Stimulated activated effector memory CD8-positive, alpha-beta T cell treated with anti-CD3 and anti-CD28 coated beads, Interleukin-12 subunit alpha, Interleukin-12 subunit beta, amount 100 ng/mL, for 72 hours (primary cell): ENCODE measurements at regions not wholly inside any gene's neighbourhood (a gene's known extent, or its start where the extent isn't known, plus 50 kb on each side); places are given as distances from the start of the nearest gene placed in this dataset.
A peak's percentile ranks its signal among the peaks of the same experiment; 100 is the strongest.
"Not testable (repeated sequence)": the region's sequence is repeated elsewhere in the genome, so short reads cannot be mapped to it uniquely, and the experiment has no call there.

ENCODE experiments used
- ATAC-seq: fragments of 150-1000 bp; cut with Tn5 transposase; 2 replicates; pipeline ENCODE4 v1.10.0; 2021
- DNase-seq, 2 donors: peaks; one replicate each; pipeline ENCODE4 v3.0.0; 2021 to 2022; ENCODE audit warnings: low spot score in 2 of 2
- H3K27ac Mint-ChIP-seq: one replicate; pipeline ENCODE4 v1.8.0; 2022; ENCODE audit warnings: mild to moderate bottlenecking, mixed read lengths
- H3K36me3 Mint-ChIP-seq: one replicate; pipeline ENCODE4 v1.8.0; 2022; ENCODE audit warnings: mild to moderate bottlenecking, mixed read lengths
- H3K4me1 Mint-ChIP-seq: one replicate; pipeline ENCODE4 v1.8.0; 2022; ENCODE audit warnings: mixed read lengths
- H3K4me3 Mint-ChIP-seq: one replicate; pipeline ENCODE4 v1.8.0; 2022; ENCODE audit warnings: mild to moderate bottlenecking, mixed read lengths
- H3K9me3 Mint-ChIP-seq: one replicate; pipeline ENCODE4 v1.8.0; 2022; ENCODE audit warnings: mixed read lengths

DNA sequence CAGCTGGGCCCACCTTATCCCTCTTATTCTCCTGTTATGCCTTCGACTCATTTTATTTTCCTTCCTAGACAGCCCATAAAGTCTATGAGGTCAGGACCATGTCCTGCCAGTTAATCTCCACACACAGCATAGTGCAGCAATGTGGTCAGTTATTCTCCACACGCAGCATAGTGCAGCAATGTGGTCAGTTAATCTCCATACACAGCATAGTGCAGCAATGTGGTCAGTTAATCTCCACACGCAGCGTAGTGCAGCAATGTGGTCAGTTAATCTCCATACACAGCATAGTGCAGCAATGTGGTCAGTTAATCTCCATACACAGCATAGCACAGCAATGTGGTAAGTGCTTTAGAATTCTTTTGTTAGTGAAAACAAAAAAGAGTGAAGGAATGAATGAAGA, 77.8 kb downstream of the TEX36 start:
- Mint-ChIP-seq H3K4me1 (no peaks in the 10 kb centered on the region), H3K27ac (no peak overlapping the region), H3K9me3 (no peaks in the 10 kb centered on the region), H3K36me3 (no peaks in the 10 kb centered on the region), H3K4me3 (no peak overlapping the region)
- DNase-seq: no peak
- no peak for ATAC-seq

DNA sequence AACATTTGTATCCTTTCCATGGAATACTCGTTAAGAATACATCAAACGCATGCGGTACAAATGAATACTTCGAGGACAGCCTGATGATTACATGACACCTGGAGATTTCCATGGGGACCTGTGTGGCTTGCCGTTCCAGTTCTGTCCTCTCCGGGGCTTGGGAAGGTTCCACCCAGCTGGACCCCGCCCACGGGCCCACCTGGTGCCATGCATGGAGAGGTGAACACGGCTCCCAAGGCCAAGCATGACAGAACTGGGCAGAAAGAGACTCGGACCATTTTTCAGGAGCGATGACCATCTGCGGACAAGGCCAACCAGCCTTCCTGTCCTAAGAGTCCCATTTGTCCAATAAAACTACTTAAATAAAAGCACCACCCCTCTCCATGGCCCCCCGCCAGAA, 80.1 kb downstream of the TEX36 start:
- H3K9me3 Mint-ChIP-seq: no peaks in the 10 kb centered on the region
- H3K27ac Mint-ChIP-seq: no peak overlapping the region
- ATAC-seq (no peak), DNase-seq (no peak)
- H3K36me3 Mint-ChIP-seq: no peaks in the 10 kb centered on the region
- no peaks in the 10 kb centered on the region for H3K4me1 Mint-ChIP-seq
- no peak overlapping the region for H3K4me3 Mint-ChIP-seq

DNA sequence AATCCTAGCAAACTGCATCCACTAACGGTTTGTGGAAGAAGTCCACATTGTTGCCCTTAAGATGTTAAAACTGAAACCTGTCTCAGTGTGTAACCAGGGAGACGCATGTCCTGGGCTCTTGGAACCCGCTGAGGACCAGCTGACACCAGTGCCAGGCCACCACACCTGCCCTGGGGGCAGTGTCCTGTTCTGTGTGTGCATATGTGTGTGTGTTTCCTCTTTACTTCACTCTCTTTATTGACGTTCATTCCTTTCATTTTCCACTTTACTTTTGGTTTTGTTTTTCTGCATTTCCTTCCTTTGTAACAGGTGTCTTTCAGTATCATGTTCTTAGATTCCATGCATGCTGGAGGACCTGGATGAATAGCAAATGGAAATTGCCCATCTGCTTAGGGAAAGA, 83.8 kb downstream of the TEX36 start:
- no peak for ATAC-seq
- Mint-ChIP-seq H3K4me3 (no peak overlapping the region), H3K36me3 (no peaks in the 10 kb centered on the region), H3K9me3 (peaks cover 9% of the 10 kb centered on the region), H3K27ac (no peak overlapping the region), H3K4me1 (no peaks in the 10 kb centered on the region)
- no peak for DNase-seq

DNA sequence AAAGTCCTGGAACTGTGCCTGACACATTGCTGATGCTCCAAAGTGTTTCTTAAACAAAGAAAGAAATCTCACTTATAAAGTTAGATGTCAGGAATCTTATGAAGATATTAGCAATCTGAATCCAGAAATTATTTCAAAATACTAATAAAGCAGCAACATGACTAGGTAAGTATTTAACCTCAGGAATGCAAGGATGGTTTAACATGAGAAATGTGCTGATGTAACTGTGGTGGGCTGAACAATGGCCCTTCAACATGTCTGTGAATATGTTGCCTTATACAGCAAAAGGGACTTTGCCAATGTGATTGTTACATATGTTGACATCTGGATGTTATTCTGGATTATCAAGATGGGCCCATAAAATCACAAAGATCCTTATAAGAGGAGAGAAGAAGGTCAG, 87.1 kb downstream of the TEX36 start:
- H3K4me1 Mint-ChIP-seq: no peaks in the 10 kb centered on the region
- H3K4me3 Mint-ChIP-seq: no peak overlapping the region
- no peak for ATAC-seq
- no peak for DNase-seq
- peaks cover 12% of the 10 kb centered on the region for H3K9me3 Mint-ChIP-seq
- H3K27ac Mint-ChIP-seq: no peak overlapping the region
- H3K36me3 Mint-ChIP-seq: peaks cover 5% of the 10 kb centered on the region

DNA sequence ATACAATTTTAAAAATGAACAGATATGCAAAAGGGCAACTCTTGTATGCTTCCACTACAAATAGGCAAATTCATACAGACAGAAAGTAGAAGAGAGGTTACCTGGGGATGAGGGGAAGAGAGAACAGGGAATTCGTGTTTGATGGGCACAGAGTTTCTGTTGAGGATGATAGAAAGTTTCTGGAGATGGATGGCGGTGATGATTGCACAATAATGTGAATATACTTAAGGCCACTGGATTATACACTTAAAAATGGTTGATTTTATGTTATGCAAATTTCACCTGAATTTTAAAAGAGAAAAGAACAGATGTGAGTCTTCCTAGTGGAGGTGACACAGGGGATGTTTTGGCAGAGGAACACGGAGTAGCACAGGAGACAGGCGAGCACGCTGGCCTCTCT, 89.3 kb downstream of the TEX36 start:
- no peak for ATAC-seq
- H3K9me3 Mint-ChIP-seq: peaks cover 12% of the 10 kb centered on the region

DNA sequence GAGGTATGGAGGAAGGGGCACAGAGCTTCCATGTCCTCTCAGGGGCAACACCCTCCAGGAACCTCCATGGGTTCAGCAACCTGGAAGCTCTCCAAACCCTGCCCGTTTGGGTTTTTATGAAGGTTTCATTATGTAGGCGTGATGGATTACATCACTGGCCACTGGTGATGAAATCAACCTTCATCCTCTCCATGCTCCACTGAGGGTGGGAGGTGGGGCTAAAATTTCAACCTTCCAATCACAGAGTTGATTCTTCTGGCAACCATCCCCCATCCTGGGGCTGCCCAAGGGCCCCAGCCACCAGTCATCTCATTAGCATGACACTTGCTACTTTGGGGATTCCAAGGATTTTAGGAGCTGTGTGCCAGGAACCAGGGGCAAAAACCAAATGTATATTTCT, 90.1 kb downstream of the TEX36 start:
- H3K36me3 Mint-ChIP-seq: peaks cover 5% of the 10 kb centered on the region
- H3K4me1 Mint-ChIP-seq: no peaks in the 10 kb centered on the region
- no peak for ATAC-seq
- no peak overlapping the region for H3K27ac Mint-ChIP-seq
- no peak for DNase-seq
- no peak overlapping the region for H3K4me3 Mint-ChIP-seq
- H3K9me3 Mint-ChIP-seq: peaks cover 15% of the 10 kb centered on the region

More for the DNA sequence above, 89.3 kb downstream of the TEX36 start:
- Mint-ChIP-seq H3K27ac (no peak overlapping the region), H3K4me1 (no peaks in the 10 kb centered on the region), H3K4me3 (no peak overlapping the region), H3K36me3 (peaks cover 5% of the 10 kb centered on the region)
- DNase-seq: no peak

DNA sequence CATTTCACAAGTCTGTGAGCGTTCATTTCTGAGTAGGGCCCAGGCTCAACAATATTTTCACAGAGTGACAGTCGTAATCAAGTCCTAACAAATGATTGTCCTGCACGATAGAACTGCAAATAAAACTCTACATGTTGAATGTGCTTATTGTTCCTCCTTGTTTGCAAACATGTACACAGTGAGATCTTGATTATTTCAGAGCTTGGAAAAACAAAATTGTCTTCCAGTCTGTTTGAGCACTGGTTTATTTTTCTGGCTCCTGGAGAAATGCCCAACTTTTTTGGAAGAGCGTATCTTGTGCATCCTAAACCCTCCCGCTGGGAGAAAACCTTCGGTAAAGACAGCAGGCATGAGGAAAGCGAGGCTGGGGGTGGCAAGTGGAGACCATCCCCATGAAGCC, 91.1 kb downstream of the TEX36 start:
- no peak for DNase-seq
- Mint-ChIP-seq H3K9me3 (peaks cover 15% of the 10 kb centered on the region), H3K36me3 (peaks cover 5% of the 10 kb centered on the region), H3K4me1 (no peaks in the 10 kb centered on the region), H3K4me3 (no peak overlapping the region), H3K27ac (no peak overlapping the region)
- ATAC-seq: no peak

DNA sequence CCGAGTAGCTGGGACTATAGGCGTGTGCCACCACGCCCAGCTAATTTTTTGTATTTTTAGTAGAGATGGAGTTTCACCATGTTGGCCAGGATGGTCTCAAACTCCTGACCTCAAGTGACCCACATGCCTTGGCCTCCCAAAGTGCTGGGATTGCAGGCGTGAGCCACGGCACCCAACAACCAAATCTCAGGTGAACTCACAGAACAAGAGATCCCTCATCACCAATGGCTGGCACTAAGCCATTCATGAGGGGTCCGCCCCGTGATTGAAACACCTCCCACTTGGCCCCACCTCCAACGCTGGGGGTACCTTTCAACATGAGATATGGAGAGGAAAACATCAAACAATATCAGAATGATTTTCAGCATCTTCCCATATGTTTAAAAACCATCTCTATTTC, 94.2 kb downstream of the TEX36 start:
- ATAC-seq: not testable (repeated sequence)

DNA sequence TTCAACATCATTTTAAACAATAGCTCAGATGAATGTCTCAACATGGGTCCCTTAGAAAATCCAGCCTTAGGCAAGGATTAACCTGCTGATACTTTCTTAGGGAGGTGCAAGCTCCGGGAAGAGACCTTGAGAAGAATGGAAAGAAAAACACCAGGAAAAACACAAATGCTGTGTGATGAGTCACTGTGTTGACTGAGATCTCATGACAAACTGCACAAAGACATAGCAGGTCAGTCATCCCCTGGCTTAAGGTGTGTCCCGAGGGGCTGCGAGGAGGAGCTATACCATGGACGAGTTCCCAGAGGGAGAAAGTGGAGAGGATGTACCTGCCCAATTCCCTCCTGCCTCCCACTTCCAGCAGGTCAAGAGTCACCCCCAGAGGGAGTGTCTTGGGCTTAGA, 98.0 kb downstream of the TEX36 start:
- H3K9me3 Mint-ChIP-seq: peaks cover 3% of the 10 kb centered on the region

More for the DNA sequence above, 94.2 kb downstream of the TEX36 start:
- not testable (repeated sequence) for H3K9me3 Mint-ChIP-seq, DNase-seq, H3K27ac Mint-ChIP-seq, H3K4me1 Mint-ChIP-seq, H3K4me3 Mint-ChIP-seq, H3K36me3 Mint-ChIP-seq

DNA sequence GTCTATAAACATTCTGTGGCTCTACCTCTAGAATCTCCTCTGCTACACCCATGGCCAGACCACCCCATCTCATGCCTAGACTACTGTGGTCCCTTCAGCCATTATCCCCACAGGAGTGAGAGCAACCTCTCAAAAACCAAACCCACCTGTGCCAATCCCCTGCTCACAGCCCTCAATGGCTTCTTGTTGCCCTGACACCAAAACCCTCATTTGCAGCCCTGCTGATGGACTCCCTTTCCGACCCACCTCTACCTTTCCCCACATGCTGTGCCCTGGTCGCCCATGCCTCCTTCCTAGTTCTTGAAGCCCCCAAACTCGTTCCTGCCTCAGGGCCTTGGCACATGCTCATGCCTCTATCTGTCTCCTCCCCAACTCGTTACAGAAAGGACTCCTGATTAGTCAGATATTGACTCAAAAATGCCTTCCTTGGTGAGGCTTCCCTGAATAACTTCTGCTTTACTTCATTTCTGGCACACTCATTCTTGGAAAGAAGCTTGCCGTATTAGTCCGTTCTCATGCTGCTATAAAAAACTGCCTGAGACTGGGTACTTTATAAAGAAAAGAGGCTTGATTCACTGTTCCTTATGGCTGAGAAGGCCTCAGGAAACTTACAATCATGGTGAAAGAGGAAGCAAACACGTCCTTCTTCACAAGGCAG, 104.2 kb downstream of the TEX36 start:
- no peaks in the 10 kb centered on the region for H3K4me1 Mint-ChIP-seq
- no peak overlapping the region for H3K4me3 Mint-ChIP-seq
- no peak overlapping the region for H3K27ac Mint-ChIP-seq
- ATAC-seq: no peak
- H3K9me3 Mint-ChIP-seq: no peaks in the 10 kb centered on the region
- DNase-seq: no peak
- H3K36me3 Mint-ChIP-seq: no peaks in the 10 kb centered on the region

More for the DNA sequence above, 98.0 kb downstream of the TEX36 start:
- no peak overlapping the region for H3K4me3 Mint-ChIP-seq
- no peaks in the 10 kb centered on the region for H3K36me3 Mint-ChIP-seq
- H3K27ac Mint-ChIP-seq: no peak overlapping the region
- ATAC-seq: no peak
- DNase-seq: no peak
- H3K4me1 Mint-ChIP-seq: no peaks in the 10 kb centered on the region

DNA sequence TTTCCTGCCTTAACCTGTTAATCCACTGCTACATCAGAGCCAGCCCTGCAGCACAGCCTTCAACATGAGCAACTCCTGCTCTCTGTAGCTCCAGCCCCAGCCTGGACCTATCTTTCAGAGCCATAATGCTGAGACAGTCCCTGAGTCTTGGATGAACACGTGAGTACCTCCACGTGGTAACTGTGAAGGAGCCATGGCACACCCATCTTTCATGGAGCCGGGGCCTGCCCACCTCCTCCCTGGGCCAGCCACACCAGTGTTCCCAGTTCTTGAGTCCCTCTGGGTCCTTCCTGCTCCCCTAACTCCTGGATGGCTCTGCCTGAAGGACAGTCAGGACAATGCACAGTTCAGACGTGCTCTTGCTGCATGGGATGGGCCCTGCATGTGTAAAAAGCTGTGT, 107.1 kb downstream of the TEX36 start:
- H3K4me3 Mint-ChIP-seq: no peak overlapping the region

DNA sequence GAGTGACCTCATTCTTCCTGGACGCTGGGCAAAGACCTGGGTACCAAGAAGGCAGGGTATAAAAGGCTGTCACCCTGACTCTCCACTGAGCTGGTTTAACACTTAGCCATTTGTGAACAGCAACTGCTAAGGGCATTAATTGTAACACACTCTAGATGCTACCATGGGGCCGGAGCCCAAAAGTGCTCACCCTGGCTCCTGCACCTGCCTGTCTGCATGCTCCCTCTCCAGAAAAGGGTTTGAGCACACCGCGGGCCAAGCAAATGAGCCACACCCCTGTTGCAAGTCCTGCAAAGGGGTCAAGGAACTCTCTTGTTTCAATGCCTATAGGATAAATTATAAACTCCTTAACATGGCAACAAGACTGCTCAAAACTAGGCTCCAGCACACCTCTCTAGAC, 114.8 kb downstream of the TEX36 start:
- no peaks in the 10 kb centered on the region for H3K4me1 Mint-ChIP-seq
- H3K27ac Mint-ChIP-seq: no peak overlapping the region
- no peak overlapping the region for H3K4me3 Mint-ChIP-seq
- no peak for ATAC-seq
- no peaks in the 10 kb centered on the region for H3K36me3 Mint-ChIP-seq
- DNase-seq: no peak
- no peaks in the 10 kb centered on the region for H3K9me3 Mint-ChIP-seq

More for the DNA sequence above, 107.1 kb downstream of the TEX36 start:
- no peak overlapping the region for H3K27ac Mint-ChIP-seq
- DNase-seq (no peak), ATAC-seq (peak; percentile 32)
- H3K36me3 Mint-ChIP-seq: no peaks in the 10 kb centered on the region
- no peaks in the 10 kb centered on the region for H3K4me1 Mint-ChIP-seq
- H3K9me3 Mint-ChIP-seq: no peaks in the 10 kb centered on the region

DNA sequence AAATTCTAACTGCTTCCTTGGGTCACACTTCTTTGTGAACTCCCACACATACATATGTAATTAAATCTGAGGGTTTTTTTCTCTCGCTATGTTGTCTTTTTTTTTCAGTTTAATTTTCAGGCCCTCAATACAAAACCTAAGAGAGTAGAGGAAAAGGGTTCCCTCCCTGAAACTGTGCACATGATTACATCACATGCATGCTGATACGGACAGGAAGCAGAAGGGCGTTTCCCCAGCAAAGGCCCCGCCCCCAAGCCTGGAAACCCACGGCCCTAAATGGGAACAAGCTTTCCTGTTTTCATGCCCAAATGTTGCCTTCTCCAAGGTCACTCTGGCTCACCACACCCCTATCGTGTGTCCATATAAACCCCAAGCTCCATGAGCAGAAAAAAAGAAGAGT, 115.4 kb downstream of the TEX36 start:
- no peak for DNase-seq
- H3K9me3 Mint-ChIP-seq: no peaks in the 10 kb centered on the region

DNA sequence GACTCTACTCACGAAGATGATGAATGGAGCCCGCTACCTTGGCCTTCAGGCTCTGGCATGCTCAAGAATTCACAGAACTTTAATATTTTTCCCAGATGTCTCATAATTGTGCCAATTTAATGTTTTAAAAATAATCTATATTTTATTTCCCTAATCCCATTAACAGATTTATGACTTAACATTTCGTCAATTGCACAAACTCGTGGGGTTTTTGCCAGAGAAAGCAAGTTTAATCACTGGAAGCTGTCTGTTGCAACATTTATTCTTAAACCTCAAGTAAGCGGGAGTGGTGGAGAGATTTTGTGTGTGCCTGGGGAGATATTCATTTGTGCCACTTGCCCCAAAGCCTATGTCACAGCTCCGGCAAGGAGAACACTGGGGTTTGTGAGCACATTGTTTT, 117.9 kb downstream of the TEX36 start:
- no peak for DNase-seq
- Mint-ChIP-seq H3K4me3 (no peak overlapping the region), H3K36me3 (no peaks in the 10 kb centered on the region), H3K4me1 (no peaks in the 10 kb centered on the region), H3K9me3 (no peaks in the 10 kb centered on the region), H3K27ac (no peak overlapping the region)
- ATAC-seq: no peak

More for the DNA sequence above, 115.4 kb downstream of the TEX36 start:
- Mint-ChIP-seq H3K36me3 (no peaks in the 10 kb centered on the region), H3K4me3 (no peak overlapping the region), H3K27ac (no peak overlapping the region), H3K4me1 (no peaks in the 10 kb centered on the region)
- no peak for ATAC-seq

DNA sequence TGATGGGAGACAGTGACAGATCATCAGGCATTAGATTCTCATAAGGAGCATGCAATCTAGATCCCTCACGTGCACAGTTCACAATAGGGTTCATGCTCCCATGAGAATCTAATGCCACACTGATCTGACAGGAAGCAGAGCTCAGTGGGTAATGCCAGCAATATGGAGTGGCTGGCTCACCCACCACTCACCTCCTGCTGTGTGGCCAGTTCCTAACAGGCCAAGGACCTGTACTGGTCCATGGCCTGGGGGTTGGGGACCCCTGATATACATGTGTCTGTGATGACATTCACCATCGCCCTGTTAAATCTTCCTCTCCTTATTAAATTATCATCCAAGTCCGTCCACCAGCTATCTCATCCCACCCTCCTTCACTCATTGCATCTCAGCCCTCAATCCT, 118.4 kb downstream of the TEX36 start:
- DNase-seq (no peak), ATAC-seq (no peak)
- Mint-ChIP-seq H3K27ac (no peak overlapping the region), H3K4me3 (no peak overlapping the region), H3K36me3 (no peaks in the 10 kb centered on the region), H3K4me1 (no peaks in the 10 kb centered on the region), H3K9me3 (no peaks in the 10 kb centered on the region)

DNA sequence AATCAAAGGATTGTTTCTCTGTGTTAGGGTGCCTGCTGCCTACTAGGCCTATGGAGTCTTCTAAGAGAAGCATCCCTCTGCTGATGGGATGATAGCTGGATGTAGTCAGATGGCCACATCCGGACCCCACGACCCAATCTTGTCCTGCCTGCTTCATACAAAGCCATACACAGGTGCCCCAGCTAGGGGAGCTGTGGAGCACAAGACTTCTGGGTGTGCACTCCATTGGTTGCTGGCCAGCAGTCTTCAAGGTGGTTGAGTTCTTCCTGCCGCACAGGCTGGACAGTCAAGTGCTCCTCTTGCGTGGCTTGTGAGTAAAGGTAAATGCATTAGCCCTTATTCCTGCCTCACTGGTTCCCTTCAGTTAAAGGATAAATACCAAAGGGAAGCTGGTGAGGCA, 120.2 kb downstream of the TEX36 start:
- DNase-seq (no peak), ATAC-seq (no peak)
- no peaks in the 10 kb centered on the region for H3K36me3 Mint-ChIP-seq

DNA sequence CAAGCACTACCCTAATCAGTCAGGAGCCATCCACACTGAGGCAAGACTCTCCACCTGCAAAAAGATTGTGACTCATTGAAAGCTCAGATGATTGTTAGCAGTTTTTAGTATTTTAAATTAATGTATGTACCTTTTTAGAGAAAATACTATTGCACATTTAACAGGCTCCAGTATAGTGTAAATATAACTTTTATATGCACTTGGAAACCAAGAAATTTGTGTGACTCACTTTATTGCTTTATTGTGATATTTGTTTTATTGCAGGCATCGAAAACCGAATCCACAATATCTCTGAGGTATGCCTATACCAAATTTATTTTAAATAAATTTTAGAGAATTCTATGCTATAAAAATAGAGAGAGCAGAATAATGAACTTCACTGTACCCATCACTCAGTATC, 122.0 kb downstream of the TEX36 start:
- Mint-ChIP-seq H3K27ac (no peak overlapping the region), H3K4me3 (no peak overlapping the region)
- ATAC-seq: no peak

More for the DNA sequence above, 120.2 kb downstream of the TEX36 start:
- Mint-ChIP-seq H3K4me3 (no peak overlapping the region), H3K4me1 (no peaks in the 10 kb centered on the region), H3K27ac (no peak overlapping the region), H3K9me3 (no peaks in the 10 kb centered on the region)

More for the DNA sequence above, 122.0 kb downstream of the TEX36 start:
- no peak for DNase-seq
- Mint-ChIP-seq H3K9me3 (no peaks in the 10 kb centered on the region), H3K36me3 (no peaks in the 10 kb centered on the region), H3K4me1 (no peaks in the 10 kb centered on the region)
